BE2C (cell line): ENCODE measurements at regions not wholly inside any gene's neighbourhood (a gene's known extent, or its start where the extent isn't known, plus 50 kb on each side); places are given as distances from the start of the nearest gene placed in this dataset.

Source experiments
- DNase-seq: peaks from one replicate; pipeline ENCODE4 v3.0.0-alpha.2; 2020
- H3K27me3 ChIP-seq: fragments of 250-450 bp; sonication (Bioruptor Pico); 2 replicates; pipeline ENCODE4 v1.5.1; 2020; ENCODE audit warnings: mild to moderate bottlenecking
- H3K36me3 ChIP-seq: fragments of 250-450 bp; sonication (Bioruptor Pico); 2 replicates; pipeline ENCODE4 v1.5.1; 2020; ENCODE audit warnings: mild to moderate bottlenecking
- H3K4me1 ChIP-seq: fragments of 250-450 bp; sonication (Bioruptor Pico); 2 replicates; pipeline ENCODE4 v1.5.1; 2020
- H3K4me3 ChIP-seq: 2 replicates; pipeline ENCODE4 v1.5.1; 2011; ENCODE audit warnings: low read depth, low read length
- H3K9me3 ChIP-seq: fragments of 250-450 bp; sonication (Bioruptor Pico); 2 replicates; pipeline ENCODE4 v1.5.1; 2020
- TF ChIP-seq, protein P1 (sequence below): IDR thresholded peaks from 2 replicates; pipeline ENCODE4 v1.5.1; 2012; ENCODE audit warnings: mild to moderate bottlenecking, low read depth, low read length

DNA sequence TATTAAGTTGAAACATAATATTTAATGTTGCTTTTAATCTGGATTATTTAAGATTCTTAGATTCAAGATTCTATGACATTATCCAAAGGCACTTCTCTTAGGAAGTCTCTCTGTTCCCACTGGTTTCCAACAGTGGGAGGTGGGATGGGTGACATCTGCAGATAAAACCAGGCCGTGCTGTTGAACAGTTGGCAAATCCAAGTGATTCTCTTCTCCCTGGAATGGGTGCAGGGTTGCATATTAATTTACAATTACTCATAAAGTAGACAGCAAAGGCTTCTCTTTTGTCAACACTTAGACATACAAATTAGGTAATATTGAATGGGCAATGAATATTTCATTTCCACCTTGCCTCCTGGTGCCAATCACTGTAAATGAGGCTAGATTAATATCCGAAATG lies 233.7 kb upstream of the IL12B start:
- Histone ChIP-seq H3K4me1 (no peaks in the 10 kb centered on the region), H3K27me3 (peaks cover 41% of the 10 kb centered on the region), H3K9me3 (no peaks in the 10 kb centered on the region), H3K36me3 (no peaks in the 10 kb centered on the region), H3K4me3 (no peak overlapping the region)
- DNase-seq: no peak
- TF ChIP-seq, protein P1, sequence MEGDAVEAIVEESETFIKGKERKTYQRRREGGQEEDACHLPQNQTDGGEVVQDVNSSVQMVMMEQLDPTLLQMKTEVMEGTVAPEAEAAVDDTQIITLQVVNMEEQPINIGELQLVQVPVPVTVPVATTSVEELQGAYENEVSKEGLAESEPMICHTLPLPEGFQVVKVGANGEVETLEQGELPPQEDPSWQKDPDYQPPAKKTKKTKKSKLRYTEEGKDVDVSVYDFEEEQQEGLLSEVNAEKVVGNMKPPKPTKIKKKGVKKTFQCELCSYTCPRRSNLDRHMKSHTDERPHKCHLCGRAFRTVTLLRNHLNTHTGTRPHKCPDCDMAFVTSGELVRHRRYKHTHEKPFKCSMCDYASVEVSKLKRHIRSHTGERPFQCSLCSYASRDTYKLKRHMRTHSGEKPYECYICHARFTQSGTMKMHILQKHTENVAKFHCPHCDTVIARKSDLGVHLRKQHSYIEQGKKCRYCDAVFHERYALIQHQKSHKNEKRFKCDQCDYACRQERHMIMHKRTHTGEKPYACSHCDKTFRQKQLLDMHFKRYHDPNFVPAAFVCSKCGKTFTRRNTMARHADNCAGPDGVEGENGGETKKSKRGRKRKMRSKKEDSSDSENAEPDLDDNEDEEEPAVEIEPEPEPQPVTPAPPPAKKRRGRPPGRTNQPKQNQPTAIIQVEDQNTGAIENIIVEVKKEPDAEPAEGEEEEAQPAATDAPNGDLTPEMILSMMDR: no peak

DNA sequence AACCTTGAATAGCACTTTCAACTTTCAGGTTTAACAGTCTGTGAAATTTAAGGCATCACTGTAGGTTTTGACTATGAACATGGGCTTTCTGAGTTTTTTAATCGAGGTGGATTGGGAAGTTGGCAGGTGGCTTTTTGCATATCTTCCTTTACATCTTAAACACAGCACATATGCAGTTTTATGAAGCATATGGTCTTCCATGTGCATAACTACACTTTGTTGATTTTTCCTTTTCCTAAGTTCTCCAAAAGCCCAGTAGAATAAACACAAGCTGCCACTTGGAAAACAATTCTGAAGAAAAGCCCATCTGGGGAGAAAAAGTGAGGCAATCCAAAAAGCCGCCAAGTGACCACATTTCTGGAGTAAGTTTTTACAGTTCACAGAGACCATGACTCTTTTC lies 236.5 kb upstream of the IL12B start:
- Histone ChIP-seq H3K27me3 (peaks cover 16% of the 10 kb centered on the region), H3K4me3 (no peak overlapping the region), H3K9me3 (no peaks in the 10 kb centered on the region), H3K4me1 (peaks cover 4% of the 10 kb centered on the region), H3K36me3 (no peaks in the 10 kb centered on the region)
- no peak for DNase-seq
- TF ChIP-seq, protein P1: no peak

GRCh38 chr5:159567461-159567860 lies 237.2 kb upstream of the IL12B start:
- Histone ChIP-seq H3K4me1 (peaks cover 4% of the 10 kb centered on the region), H3K9me3 (no peaks in the 10 kb centered on the region), H3K27me3 (peaks cover 11% of the 10 kb centered on the region), H3K36me3 (no peaks in the 10 kb centered on the region), H3K4me3 (no peak overlapping the region)
- DNase-seq: no peak
- TF ChIP-seq, protein P1: no peak

DNA sequence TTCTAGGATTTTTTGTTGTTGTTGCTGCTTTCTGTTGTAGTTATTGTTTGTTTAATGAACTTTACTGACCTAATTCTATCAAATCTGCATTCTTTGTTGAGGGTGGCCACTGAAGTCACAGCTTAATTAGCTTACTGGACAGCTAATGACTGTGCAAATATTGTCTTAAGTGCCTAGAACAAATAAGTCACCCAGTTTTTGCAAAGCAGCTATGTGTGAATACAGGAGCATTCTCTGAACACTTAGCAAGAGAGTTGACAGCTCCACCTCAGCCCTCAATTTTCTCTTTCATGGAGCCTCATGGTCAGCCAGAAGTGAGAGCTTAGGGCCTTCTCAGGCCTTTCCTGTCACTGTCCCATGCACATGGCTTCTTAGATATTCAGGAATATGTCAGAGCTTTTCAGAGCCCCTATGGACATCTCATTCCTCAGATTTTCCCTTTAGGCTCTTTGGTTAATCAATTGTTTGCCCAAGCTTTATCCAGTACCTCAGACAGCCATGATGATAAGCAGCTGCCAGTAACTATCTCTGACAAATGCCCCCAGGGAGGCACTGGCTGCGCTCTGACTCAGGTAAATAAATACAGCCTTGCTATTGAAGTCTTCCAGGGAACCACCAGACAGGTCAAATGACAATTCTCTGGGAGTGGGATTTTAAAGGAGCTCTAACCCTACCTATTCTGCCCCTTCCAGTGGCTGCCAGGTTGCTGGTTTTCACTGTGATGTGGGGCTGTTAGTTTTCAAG lies 241.4 kb upstream of the IL12B start:
- Histone ChIP-seq H3K36me3 (no peaks in the 10 kb centered on the region), H3K4me1 (peaks cover 4% of the 10 kb centered on the region), H3K27me3 (no peaks in the 10 kb centered on the region; the same call in 1 of the 2 replicates), H3K9me3 (no peaks in the 10 kb centered on the region), H3K4me3 (no peak overlapping the region)
- DNase-seq: peak; percentile 61
- TF ChIP-seq, protein P1: no peak

- TF ChIP-seq, protein P1: no peak
- Histone ChIP-seq H3K27me3 (peaks cover 8% of the 10 kb centered on the region), H3K4me3 (no peak overlapping the region), H3K36me3 (no peaks in the 10 kb centered on the region), H3K9me3 (no peaks in the 10 kb centered on the region), H3K4me1 (no peaks in the 10 kb centered on the region)
- DNase-seq: no peak
Measured at GRCh38 chr5:159576902-159577301, 246.6 kb upstream of the IL12B start.

DNA sequence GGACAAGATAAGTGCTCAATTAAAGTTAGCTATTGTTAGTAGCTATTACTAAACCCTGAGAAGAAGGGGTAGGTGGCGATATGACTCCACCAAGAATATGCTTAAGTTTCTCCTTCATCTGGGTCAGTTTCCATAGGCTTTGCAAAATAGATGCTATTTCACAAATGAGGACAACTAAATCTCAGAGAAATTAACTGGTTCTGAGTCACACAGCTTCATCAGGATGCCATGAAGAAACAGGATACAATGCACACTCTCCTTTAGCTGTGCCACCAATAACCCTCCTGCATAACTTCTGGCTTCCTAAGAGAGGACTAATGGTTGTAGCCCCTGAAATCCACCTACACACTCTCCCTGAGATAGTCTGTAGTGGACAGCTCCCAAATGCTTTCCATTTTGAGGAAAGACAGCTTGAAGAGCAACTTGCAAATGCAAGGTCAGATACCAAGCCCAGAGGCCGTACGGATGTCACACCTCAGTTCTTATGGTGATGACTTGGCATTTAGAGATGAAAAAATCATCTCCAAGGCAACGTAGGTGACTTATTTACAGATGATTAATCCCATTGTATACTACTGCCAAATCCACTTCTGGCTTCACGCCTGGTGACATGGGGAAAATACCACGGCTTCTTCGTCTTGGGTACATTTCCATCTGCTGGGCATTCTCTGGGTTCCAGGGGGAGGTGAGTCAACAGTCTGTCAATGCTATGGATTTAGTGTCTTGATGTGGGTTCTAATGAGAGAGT lies 251.4 kb upstream of the IL12B start:
- Histone ChIP-seq H3K4me1 (no peaks in the 10 kb centered on the region), H3K9me3 (no peaks in the 10 kb centered on the region), H3K36me3 (no peaks in the 10 kb centered on the region), H3K4me3 (no peak overlapping the region), H3K27me3 (peaks cover 18% of the 10 kb centered on the region)
- TF ChIP-seq, protein P1: no peak
- no peak for DNase-seq
